ENCODE measurements at regions not wholly inside any gene's neighbourhood (a gene's known extent, or its start where the extent isn't known, plus 50 kb on each side); places are given as distances from the start of the nearest gene placed in this dataset.

DNA sequence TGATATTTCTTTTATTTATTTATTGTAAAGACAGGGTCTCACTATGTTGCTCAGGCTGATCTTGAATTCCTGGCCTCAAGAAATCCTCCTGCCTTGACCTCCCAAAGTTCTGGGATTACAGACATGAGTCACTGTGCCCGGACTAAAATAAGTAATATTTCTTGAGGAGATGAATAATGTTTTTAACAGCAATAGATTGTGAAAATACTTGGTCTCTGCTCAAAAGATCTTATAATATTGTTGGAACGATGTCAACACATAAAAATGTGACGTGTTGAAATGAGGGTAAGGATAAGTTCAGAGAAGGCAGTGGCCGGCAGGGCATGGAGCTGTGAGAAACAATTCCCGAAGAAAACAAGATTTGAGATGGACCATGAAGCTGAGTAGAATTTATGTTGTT, 178.7 kb downstream of the GJA1 start:
- Mint-ChIP-seq H3K36me3 (ENCODE audit: low read depth) (no peaks in the 10 kb centered on the region), H3K9me3 (no peaks in the 10 kb centered on the region), H3K27ac (no peak overlapping the region), H3K27me3 (ENCODE audit: low read depth, poor library complexity) (peaks cover 4% of the 10 kb centered on the region), H3K4me3 (no peak overlapping the region), H3K4me1 (peaks cover 14% of the 10 kb centered on the region)
- no peak for DNase-seq
- TF ChIP-seq, protein P1, sequence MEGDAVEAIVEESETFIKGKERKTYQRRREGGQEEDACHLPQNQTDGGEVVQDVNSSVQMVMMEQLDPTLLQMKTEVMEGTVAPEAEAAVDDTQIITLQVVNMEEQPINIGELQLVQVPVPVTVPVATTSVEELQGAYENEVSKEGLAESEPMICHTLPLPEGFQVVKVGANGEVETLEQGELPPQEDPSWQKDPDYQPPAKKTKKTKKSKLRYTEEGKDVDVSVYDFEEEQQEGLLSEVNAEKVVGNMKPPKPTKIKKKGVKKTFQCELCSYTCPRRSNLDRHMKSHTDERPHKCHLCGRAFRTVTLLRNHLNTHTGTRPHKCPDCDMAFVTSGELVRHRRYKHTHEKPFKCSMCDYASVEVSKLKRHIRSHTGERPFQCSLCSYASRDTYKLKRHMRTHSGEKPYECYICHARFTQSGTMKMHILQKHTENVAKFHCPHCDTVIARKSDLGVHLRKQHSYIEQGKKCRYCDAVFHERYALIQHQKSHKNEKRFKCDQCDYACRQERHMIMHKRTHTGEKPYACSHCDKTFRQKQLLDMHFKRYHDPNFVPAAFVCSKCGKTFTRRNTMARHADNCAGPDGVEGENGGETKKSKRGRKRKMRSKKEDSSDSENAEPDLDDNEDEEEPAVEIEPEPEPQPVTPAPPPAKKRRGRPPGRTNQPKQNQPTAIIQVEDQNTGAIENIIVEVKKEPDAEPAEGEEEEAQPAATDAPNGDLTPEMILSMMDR (IDR thresholded peaks at IDR 0.05) = no peak

DNA sequence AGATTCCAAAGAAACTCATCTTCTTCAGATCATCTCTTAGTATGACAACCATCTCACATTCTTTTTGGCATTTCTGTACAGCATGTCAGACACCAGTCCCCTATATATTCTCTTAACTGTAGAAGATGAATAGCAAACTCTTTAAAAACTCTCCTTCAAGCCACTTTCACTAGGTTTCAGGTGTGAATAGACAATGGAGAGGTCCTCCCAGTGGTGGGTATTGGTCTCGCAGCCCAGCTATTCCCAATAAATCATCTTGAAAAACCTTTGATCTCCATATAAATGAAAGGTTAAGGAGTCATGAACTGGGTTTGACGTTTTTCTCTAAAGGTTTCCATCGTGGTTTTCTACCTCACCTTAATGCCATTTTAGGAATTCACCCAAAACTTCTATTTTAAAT, 180.0 kb downstream of the GJA1 start:
- H3K4me3 Mint-ChIP-seq = no peak overlapping the region
- no peaks in the 10 kb centered on the region for H3K36me3 Mint-ChIP-seq (ENCODE audit: low read depth)
- TF ChIP-seq, protein P1 (IDR thresholded peaks at IDR 0.05) = no peak
- H3K27me3 Mint-ChIP-seq (ENCODE audit: low read depth, poor library complexity) = peaks cover 4% of the 10 kb centered on the region
- no peak overlapping the region for H3K27ac Mint-ChIP-seq
- no peak for DNase-seq
- peaks cover 26% of the 10 kb centered on the region for H3K4me1 Mint-ChIP-seq
- H3K9me3 Mint-ChIP-seq = no peaks in the 10 kb centered on the region

DNA sequence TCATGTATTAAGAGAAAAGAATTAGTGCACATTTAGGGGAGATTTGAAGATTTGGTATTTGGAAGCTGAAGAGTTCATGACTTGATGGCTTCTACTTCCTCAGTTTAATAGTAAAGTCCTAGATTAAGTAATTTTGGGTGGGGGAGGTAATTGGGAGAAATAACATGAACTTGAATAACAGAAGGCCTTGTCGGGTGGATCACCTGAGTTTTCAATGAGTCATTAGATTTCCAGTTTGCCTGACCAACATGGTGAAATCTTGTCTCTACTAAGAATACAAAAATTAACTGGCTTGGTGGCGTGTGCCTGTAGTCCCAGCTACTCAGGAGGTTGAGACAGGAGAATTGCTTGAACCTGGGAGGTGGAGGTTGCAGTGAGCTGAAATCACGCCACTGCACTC, 181.0 kb downstream of the GJA1 start:
- H3K4me3 Mint-ChIP-seq = no peak overlapping the region
- peaks cover 7% of the 10 kb centered on the region for H3K27me3 Mint-ChIP-seq (ENCODE audit: low read depth, poor library complexity)
- H3K4me1 Mint-ChIP-seq = peaks cover 32% of the 10 kb centered on the region
- H3K36me3 Mint-ChIP-seq (ENCODE audit: low read depth) = no peaks in the 10 kb centered on the region
- no peaks in the 10 kb centered on the region for H3K9me3 Mint-ChIP-seq
- TF ChIP-seq, protein P1 (IDR thresholded peaks at IDR 0.05) = no peak
- no peak overlapping the region for H3K27ac Mint-ChIP-seq
- DNase-seq = no peak

DNA sequence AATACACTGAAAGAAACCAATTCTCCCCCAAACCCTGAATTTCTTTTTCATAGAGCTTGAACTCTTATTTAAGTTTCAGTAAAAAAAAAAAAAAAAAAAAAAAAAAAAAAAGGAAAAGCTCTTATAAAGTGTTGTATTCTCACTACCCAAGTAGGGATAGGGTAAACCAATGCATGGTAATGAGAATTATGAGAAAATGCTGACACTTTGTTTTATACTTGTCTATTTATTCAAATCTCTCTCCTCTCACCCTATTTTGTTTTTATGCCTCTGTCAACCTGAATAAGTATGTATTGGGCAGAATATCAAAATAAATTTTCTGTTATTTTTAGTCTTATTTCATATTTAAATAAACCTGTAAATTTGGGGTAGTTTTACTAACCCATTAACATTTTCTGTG, 181.9 kb downstream of the GJA1 start:
- H3K4me1 Mint-ChIP-seq = peaks cover 29% of the 10 kb centered on the region
- DNase-seq = no peak
- H3K9me3 Mint-ChIP-seq = no peaks in the 10 kb centered on the region
- TF ChIP-seq, protein P1 (IDR thresholded peaks at IDR 0.05) = no peak
- H3K27me3 Mint-ChIP-seq (ENCODE audit: low read depth, poor library complexity) = peaks cover 10% of the 10 kb centered on the region
- no peak overlapping the region for H3K4me3 Mint-ChIP-seq
- H3K27ac Mint-ChIP-seq = no peak overlapping the region
- no peaks in the 10 kb centered on the region for H3K36me3 Mint-ChIP-seq (ENCODE audit: low read depth)

DNA sequence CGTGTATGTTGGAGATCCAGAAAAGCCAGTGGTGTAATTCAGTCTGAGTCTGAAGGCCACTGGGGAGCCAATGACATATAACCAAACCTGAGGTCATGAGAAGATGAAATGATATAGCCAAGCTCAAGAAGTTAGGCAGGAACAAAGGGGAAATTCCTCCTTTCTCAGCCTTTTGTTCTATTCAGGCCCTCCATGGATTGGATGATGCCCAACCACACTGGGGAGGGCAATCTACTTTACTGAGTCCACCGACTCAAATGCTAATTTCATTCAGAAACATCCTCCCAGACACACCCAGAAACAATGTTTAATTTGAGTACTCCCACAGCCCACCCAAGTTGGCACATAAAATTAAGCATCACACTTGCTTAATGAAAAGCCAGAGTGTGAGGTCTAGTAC, 183.6 kb downstream of the GJA1 start:
- DNase-seq = no peak
- Mint-ChIP-seq H3K9me3 (peaks cover 3% of the 10 kb centered on the region), H3K4me3 (no peak overlapping the region), H3K36me3 (ENCODE audit: low read depth) (peaks cover under 1% of the 10 kb centered on the region), H3K27me3 (ENCODE audit: low read depth, poor library complexity) (peaks cover 10% of the 10 kb centered on the region), H3K27ac (no peak overlapping the region), H3K4me1 (peaks cover 26% of the 10 kb centered on the region)
- TF ChIP-seq, protein P1 (IDR thresholded peaks at IDR 0.05) = no peak

DNA sequence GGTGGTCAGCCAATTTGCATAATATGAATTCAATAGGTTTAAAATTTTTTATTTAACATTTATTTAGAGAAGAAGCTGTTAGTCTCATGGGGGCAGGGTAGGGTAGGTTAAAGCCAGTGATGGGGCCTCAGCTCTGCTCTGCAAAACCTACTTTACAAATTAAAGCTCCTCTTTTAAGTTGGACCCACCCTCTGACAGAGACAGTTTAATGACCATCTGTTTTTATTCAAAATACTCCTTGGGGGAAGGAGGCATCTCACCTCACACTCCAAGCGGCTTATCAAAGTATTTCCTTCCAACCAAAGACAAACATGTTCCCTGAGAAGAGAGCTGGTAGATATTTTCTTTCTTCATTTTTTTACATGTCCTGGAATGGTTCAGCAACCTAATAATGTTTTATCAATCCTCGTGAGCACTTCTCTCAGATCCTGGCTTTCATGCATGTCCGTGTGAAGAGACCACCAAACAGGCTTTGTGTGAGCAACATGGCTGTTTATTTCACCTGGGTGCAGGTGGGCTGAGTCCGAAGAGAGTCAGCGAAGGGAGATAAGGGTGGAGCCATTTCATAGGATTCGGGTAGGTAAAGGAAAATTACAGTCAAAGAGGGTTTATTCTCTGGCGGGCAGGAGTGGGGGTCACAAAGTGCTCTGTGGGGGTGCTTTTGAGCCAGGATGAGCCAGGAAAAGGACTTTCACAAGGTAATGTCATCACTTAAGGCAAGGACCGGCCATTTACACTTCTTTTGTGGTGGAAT, 184.7 kb downstream of the GJA1 start:
- Mint-ChIP-seq H3K27me3 (ENCODE audit: low read depth, poor library complexity) (peaks cover 6% of the 10 kb centered on the region), H3K27ac (no peak overlapping the region), H3K36me3 (ENCODE audit: low read depth) (peaks cover 8% of the 10 kb centered on the region), H3K4me1 (peaks cover 26% of the 10 kb centered on the region), H3K4me3 (peak overlapping the region; percentile 34), H3K9me3 (peaks cover 15% of the 10 kb centered on the region)
- DNase-seq = no peak
- TF ChIP-seq, protein P1 (IDR thresholded peaks at IDR 0.05) = no peak

Data from nephron progenitor cell (in vitro differentiated cells).